Testis (tissue), 2 donors: ENCODE measurements at regions not wholly inside any gene's neighbourhood (a gene's known extent, or its start where the extent isn't known, plus 50 kb on each side); places are given as distances from the start of the nearest gene placed in this dataset.

Source experiments
- DNase-seq: peaks from one replicate; pipeline ENCODE4 v3.0.0-alpha.2; 2019
- H3K27ac ChIP-seq, 2 donors: fragments of 200-600 bp; sonication (generic); one replicate each; pipeline ENCODE4 v1.5.1; 2019
- H3K27me3 ChIP-seq: fragments of 200-600 bp; sonication (generic); one replicate; pipeline ENCODE4 v1.5.1; 2019
- H3K36me3 ChIP-seq: fragments of 200-600 bp; sonication (generic); one replicate; pipeline ENCODE4 v1.5.1; 2017; ENCODE audit warnings: low read depth; ENCODE audit errors: missing control alignments
- H3K4me1 ChIP-seq: fragments of 200-600 bp; sonication (generic); one replicate; pipeline ENCODE4 v1.5.1; 2019
- H3K4me3 ChIP-seq, 2 donors: fragments of 200-600 bp; sonication (generic); one replicate each; pipeline ENCODE4 v1.5.1; 2017 to 2019
- H3K9me3 ChIP-seq: fragments of 200-600 bp; sonication (generic); one replicate; pipeline ENCODE4 v1.5.1; 2017
- CTCF ChIP-seq, 3 experiments: fragments of 450-650 bp in 2 of 3; fragments of 200-600 bp in 1 of 3; sonication (generic) in 1 of 3; IDR thresholded peaks; one replicate each; pipeline ENCODE4 v1.5.1; 2016 to 2019; ENCODE audit warnings: antibody characterized with exemption in 3 of 3, mild to moderate bottlenecking in 2 of 3, moderate library complexity in 1 of 3
- POLR2A ChIP-seq: fragments of 450-650 bp; IDR thresholded peaks from one replicate; pipeline ENCODE4 v1.6.1; 2017; ENCODE audit warnings: antibody characterized with exemption, mild to moderate bottlenecking, moderate library complexity
- WGBS, 2 donors: methylation state at CpG; one replicate each; pipeline ENCODE4 v1.1.5; 2018; 5-methylcytosine and 5-hydroxymethylcytosine counted together
- intact Hi-C: fragments of 100-400 bp; cut with DNase I; formaldehyde crosslinking; loops from one replicate; pipeline ENCODE4 v1.15.1; 2023; ENCODE audit warnings: low total_unique reads

DNA sequence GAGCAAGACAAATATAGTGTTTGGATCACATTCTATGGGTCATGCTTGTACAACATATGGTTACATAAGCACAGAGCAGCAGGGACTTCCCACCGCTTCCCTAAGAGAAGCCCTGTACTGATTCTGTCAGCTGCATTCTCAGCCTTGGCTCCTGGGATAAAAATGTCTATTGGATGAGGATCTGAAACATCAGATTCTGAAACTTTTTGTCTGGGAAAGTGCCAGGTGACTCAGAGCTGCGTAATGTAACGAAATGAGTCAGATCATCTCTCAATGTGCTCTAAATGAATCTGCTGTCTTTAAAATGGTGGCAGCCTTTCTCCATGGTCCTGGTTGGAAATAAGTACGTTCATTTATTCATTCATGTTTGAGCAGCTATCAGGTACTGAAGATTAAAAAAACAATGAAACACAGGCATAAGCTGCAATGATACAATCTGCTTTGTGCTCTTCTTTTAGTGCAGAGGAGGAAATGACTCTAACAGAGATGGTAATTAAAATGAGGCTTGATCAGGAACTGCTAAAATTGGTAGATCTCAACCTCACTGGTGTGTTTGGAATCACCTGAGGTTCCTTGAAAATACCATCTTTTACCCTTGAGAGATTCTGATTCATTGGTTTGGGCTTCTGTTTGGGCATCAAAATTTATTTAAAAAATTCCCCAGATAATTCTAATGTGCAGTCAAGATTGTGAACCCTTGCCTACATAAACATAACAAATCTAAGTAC is 99.1 kb upstream of the NAP1L1 start:
- WGBS, 2 donors: 51 to 59% methylated on average over 4 of the region's 4 CpGs
- no peak overlapping the region for H3K27ac ChIP-seq
- H3K9me3 ChIP-seq: no peaks in the 10 kb centered on the region
- no peak for DNase-seq
- H3K27me3 ChIP-seq: no peaks in the 10 kb centered on the region
- TF ChIP-seq POLR2A (no peak), CTCF (IDR thresholded peaks at IDR 0.05) (no peak)
- no peaks in the 10 kb centered on the region for H3K4me1 ChIP-seq
- no peak overlapping the region for H3K4me3 ChIP-seq
- intact Hi-C loops: no loop called here
- H3K36me3 ChIP-seq: no peaks in the 10 kb centered on the region

GRCh38 chr12:76180401-76181277 is 96.2 kb upstream of the NAP1L1 start:
- DNase-seq: no peak
- no peaks in the 10 kb centered on the region for H3K4me1 ChIP-seq
- TF ChIP-seq CTCF (IDR thresholded peaks at IDR 0.05): no peak
- TF ChIP-seq POLR2A: no peak
- no peaks in the 10 kb centered on the region for H3K36me3 ChIP-seq
- intact Hi-C loops: no loop called here
- no peaks in the 10 kb centered on the region for H3K9me3 ChIP-seq
- 89 to 90% methylated on average over 4 of the region's 4 CpGs for WGBS, 2 donors
- H3K27me3 ChIP-seq: no peaks in the 10 kb centered on the region
- H3K27ac ChIP-seq: no peak overlapping the region
- no peak overlapping the region for H3K4me3 ChIP-seq

DNA sequence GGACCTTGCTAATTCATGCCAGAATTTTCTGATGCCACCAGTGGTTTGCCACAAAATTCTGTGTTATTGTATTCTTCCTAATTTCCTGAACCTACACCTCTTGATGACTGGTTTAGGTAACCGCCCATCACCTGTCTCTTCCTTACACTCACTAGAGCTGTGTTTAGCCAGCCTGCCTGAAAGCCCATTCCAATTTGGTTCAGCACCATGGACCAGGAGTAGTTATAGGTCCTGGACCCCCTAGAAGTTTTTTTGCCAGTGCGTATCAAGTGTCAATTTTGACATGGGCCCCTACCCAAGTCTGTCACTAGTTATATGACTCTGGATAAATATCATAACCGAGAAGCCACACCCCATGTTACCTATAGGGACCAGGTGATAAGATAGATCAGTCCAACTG is 94.0 kb upstream of the NAP1L1 start:
- intact Hi-C loops: no loop called here
- TF ChIP-seq CTCF (IDR thresholded peaks at IDR 0.05): no peak
- TF ChIP-seq POLR2A: no peak
- H3K27ac ChIP-seq: no peak overlapping the region
- H3K4me1 ChIP-seq: no peaks in the 10 kb centered on the region
- DNase-seq: no peak
- H3K9me3 ChIP-seq: no peaks in the 10 kb centered on the region
- no peak overlapping the region for H3K4me3 ChIP-seq
- 97 to 100% methylated on average over 3 of the region's 3 CpGs for WGBS, 2 donors
- H3K36me3 ChIP-seq: no peaks in the 10 kb centered on the region
- no peaks in the 10 kb centered on the region for H3K27me3 ChIP-seq

DNA sequence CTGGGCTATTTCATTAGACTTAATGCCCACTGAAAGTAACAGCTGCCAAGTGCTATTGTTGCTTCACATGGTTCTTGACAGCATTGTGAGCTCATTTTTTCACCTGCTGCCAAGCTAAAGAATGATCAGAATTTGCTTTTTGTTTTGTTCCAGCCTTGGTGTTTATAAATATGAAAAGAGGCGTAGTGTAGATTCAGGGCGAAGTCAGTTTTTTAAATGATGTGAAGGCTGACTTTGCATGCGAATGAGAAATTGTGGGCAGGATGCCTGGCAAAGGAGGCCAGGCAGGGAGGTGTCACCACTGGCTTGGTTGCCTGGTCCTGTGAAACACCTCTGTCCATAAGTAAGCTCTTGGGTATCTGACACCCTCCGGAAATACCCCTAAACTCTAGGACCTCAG is 93.3 kb upstream of the NAP1L1 start:
- Histone ChIP-seq H3K36me3 (no peaks in the 10 kb centered on the region), H3K4me1 (no peaks in the 10 kb centered on the region), H3K27me3 (no peaks in the 10 kb centered on the region), H3K9me3 (no peaks in the 10 kb centered on the region), H3K27ac (no peak overlapping the region), H3K4me3 (no peak overlapping the region)
- intact Hi-C loops: no loop called here
- DNase-seq: no peak
- no peak for TF ChIP-seq POLR2A
- no peak for TF ChIP-seq CTCF (IDR thresholded peaks at IDR 0.05)
- 97% methylated on average over 4 of the region's 4 CpGs for WGBS, 2 donors
